ENCODE measurements at regions not wholly inside any gene's neighbourhood (a gene's known extent, or its start where the extent isn't known, plus 50 kb on each side); places are given as distances from the start of the nearest gene placed in this dataset.

DNA sequence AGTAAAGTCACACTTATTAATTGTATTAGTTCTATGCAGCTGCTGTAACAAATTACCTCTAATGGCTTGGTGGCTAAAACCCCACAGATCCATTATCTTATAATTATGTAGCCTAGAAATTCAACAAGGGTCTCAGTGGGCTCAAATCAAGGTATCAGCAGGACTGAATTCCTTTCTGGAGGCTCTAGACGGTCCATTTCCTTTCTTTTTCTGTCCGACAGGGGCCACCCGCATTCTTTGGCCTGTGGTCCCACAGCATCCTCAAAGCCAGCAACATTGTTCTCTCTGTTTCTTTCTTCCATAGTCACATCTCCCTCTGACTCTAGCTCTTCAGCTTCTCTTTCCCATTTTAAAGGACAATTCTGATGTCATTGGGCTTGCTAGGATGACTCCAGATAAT, 276.3 kb upstream of the ZNF717 start:
- TF ChIP-seq POLR2A (IDR thresholded peaks at IDR 0.05), result no peak
- H3K4me3 ChIP-seq (ENCODE audit: low read depth, poor library complexity, severe bottlenecking), result no peak overlapping the region
- WGBS, 2 donors, result 92 to 95% methylated on average over 3 of the region's 3 CpGs
- no peak for DNase-seq (ENCODE audit: low spot score in 2 of 2)
- intact Hi-C loops (cut with DNase I; ENCODE audit: low total_unique reads), result no loop called here

DNA sequence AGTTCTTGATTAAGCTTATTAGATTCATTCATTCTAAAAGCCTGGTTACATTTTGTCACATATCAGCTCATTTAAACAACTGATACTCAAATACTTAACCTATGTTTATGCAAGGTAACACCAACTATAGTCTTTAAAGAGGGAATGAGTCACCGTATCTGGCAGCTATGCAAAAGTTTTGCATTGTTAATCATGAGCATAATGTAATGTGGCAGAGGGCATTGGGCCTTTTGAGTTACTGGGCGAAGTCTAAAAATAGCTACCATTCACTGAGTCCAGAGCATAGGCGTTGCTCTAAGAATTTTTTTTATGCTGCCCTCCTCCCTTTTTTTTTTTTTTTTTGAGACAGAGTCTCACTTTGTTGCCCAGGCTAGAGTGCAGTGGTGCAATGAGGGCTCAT, 277.7 kb upstream of the ZNF717 start:
- no peak for TF ChIP-seq POLR2A (IDR thresholded peaks at IDR 0.05)
- TF ChIP-seq, protein P1, sequence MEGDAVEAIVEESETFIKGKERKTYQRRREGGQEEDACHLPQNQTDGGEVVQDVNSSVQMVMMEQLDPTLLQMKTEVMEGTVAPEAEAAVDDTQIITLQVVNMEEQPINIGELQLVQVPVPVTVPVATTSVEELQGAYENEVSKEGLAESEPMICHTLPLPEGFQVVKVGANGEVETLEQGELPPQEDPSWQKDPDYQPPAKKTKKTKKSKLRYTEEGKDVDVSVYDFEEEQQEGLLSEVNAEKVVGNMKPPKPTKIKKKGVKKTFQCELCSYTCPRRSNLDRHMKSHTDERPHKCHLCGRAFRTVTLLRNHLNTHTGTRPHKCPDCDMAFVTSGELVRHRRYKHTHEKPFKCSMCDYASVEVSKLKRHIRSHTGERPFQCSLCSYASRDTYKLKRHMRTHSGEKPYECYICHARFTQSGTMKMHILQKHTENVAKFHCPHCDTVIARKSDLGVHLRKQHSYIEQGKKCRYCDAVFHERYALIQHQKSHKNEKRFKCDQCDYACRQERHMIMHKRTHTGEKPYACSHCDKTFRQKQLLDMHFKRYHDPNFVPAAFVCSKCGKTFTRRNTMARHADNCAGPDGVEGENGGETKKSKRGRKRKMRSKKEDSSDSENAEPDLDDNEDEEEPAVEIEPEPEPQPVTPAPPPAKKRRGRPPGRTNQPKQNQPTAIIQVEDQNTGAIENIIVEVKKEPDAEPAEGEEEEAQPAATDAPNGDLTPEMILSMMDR (IDR thresholded peaks at IDR 0.05), result no peak
- DNase-seq (ENCODE audit: low spot score in 2 of 2), result no peak
- 44 to 60% methylated on average over 3 of the region's 3 CpGs for WGBS, 2 donors
- intact Hi-C loops (cut with DNase I; ENCODE audit: low total_unique reads), result no loop called here
- H3K4me3 ChIP-seq (ENCODE audit: low read depth, poor library complexity, severe bottlenecking), result no peak overlapping the region

DNA sequence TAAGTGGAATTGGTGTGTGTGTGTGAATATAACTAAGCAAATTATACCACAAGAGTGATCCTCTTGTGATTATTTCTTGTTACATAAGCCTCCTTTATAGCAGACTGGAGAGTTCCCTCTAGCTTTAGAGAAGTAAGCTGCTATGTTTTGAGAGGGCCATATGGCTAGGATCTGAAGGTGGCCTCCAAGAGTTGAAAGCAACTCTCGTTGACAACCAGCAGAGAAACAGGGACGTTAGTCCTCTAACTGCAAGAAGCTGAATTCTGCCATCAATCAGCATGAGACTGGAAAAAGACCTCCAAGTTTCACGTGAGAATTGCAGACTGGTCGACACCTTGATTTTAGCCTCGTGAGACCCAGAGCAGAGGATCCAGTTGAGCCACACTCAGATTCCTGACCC, 278.5 kb upstream of the ZNF717 start:
- DNase-seq (ENCODE audit: low spot score in 2 of 2), result no peak
- no peak overlapping the region for H3K4me3 ChIP-seq (ENCODE audit: low read depth, poor library complexity, severe bottlenecking)
- 86 to 89% methylated on average over 5 of the region's 5 CpGs for WGBS, 2 donors
- intact Hi-C loops (cut with DNase I; ENCODE audit: low total_unique reads), result no loop called here
- TF ChIP-seq, protein P1 (IDR thresholded peaks at IDR 0.05), result no peak
- no peak for TF ChIP-seq POLR2A (IDR thresholded peaks at IDR 0.05)

DNA sequence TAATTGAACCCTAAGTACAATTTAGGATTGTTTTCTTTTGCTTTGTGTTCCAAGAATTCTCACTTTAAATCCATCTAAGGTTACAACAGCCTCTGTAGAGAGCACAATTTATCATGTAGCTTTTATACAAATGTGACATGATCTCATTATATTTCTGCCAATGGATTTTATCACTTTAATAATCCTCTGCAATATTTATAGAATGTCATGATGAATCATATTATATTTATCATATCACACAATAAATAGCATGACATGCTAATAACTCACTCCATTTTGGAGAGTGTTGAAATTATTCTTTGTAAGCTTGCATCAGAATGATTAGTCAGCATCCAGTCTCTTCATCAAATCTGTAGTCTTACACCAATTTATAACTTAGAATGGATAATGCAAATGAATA, 280.6 kb upstream of the ZNF717 start:
- DNase-seq (ENCODE audit: low spot score in 2 of 2), result no peak
- TF ChIP-seq, protein P1 (IDR thresholded peaks at IDR 0.05), result no peak
- H3K4me3 ChIP-seq (ENCODE audit: low read depth, poor library complexity, severe bottlenecking), result no peak overlapping the region
- intact Hi-C loops (cut with DNase I; ENCODE audit: low total_unique reads), result no loop called here

DNA sequence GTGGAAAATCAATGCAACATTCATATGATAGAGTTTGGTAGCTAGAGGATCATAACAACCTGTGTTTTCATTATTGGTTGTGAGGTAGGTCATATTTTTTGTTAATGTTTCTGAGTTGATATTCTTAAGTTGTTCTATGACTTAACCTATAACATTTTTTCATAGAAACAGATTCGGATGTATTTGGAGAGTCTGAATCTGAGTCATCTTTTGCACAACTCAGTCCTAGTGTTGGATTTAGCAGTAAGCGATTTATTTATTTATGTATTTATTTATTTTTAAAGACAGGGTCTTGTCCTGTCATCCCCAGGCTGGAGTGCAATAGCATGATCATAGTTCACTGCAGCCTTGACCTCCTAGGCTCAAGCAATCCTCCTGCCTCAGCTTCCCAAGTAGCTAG, 292.8 kb upstream of the ZNF717 start:
- intact Hi-C loops (cut with DNase I; ENCODE audit: low total_unique reads), result no loop called here
- no peak overlapping the region for H3K4me3 ChIP-seq (ENCODE audit: low read depth, poor library complexity, severe bottlenecking)

DNA sequence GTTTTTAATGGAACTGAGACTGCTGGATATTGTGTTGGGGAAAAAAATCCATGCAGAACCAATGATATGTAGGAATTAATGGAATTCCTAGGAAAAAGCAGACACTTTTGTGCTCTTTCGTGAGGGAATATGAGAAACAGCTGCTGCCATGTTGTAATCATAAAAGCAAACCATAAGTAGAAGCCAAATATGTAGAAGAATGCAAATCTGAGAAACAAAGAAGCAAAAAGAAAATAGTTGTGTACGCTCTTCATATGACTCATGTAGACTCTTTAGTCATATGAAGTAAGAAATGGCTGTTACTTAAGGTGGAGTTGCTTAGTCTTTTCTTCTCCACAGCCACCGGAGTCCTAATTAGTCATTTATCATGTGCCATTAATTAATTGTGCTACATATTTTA, 298.6 kb upstream of the ZNF717 start:
- WGBS, 2 donors, result 44 to 57% methylated on average over 3 of the region's 3 CpGs
- intact Hi-C loops (cut with DNase I; ENCODE audit: low total_unique reads), result no loop called here
- no peak overlapping the region for H3K4me3 ChIP-seq (ENCODE audit: low read depth, poor library complexity, severe bottlenecking)
- TF ChIP-seq, protein P1 (IDR thresholded peaks at IDR 0.05), result no peak
- no peak for TF ChIP-seq POLR2A (IDR thresholded peaks at IDR 0.05)
- DNase-seq (ENCODE audit: low spot score in 2 of 2), result no peak

More for the DNA sequence above, 292.8 kb upstream of the ZNF717 start:
- TF ChIP-seq POLR2A (IDR thresholded peaks at IDR 0.05), result no peak
- TF ChIP-seq, protein P1 (IDR thresholded peaks at IDR 0.05), result no peak
- 86 to 89% methylated on average over 2 of the region's 2 CpGs for WGBS, 2 donors
- no peak for DNase-seq (ENCODE audit: low spot score in 2 of 2)

Measured in lower leg skin (tissue), 4 donors.